Thoracic aorta (tissue), 2 donors: ENCODE measurements at regions not wholly inside any gene's neighbourhood (a gene's known extent, or its start where the extent isn't known, plus 50 kb on each side); places are given as distances from the start of the nearest gene placed in this dataset.

Experiments
- ATAC-seq: fragments of 150-250 bp; one replicate; pipeline ENCODE4 v1.8.0; 2017; ENCODE audit warnings: low read depth; ENCODE audit not compliant: insufficient number of reproducible peaks, low FRiP score
- DNase-seq: peaks from one replicate; pipeline ENCODE4 v3.0.0-alpha.2; 2020; ENCODE audit warnings: low spot score
- H3K27ac ChIP-seq, 2 donors: fragments of 200-600 bp; sonication (generic); 1 replicate in 1 of 2; 2 replicates in 1 of 2; pipeline ENCODE4 v1.5.1; 2016; ENCODE audit warnings: mild to moderate bottlenecking in 2 of 2, moderate library complexity in 2 of 2
- H3K27me3 ChIP-seq: fragments of 200-600 bp; sonication (generic); replicated peaks from 2 replicates; pipeline ENCODE4 v1.6.0; 2016; ENCODE audit warnings: mild to moderate bottlenecking; ENCODE audit not compliant: insufficient read depth
- H3K36me3 ChIP-seq: fragments of 200-600 bp; sonication (generic); one replicate; pipeline ENCODE4 v1.5.1; 2016
- H3K4me1 ChIP-seq, 2 donors: fragments of 200-600 bp; sonication (generic); 1 replicate in 1 of 2; 2 replicates in 1 of 2; pipeline versions ENCODE4 v1.5.1 to v1.6.0; 2016; ENCODE audit warnings: low read depth in 2 of 2, mild to moderate bottlenecking in 1 of 2; ENCODE audit not compliant: control insufficient read depth in 1 of 2
- H3K4me3 ChIP-seq: fragments of 200-600 bp; sonication (generic); 2 replicates; pipeline ENCODE4 v1.5.1; 2016; ENCODE audit warnings: mild to moderate bottlenecking
- H3K9me3 ChIP-seq: fragments of 200-600 bp; sonication (generic); 2 replicates; pipeline ENCODE4 v1.5.1; 2016
- CTCF ChIP-seq: fragments of 200-600 bp; sonication (generic); IDR thresholded peaks from one replicate; pipeline ENCODE4 v1.5.1; 2019; ENCODE audit warnings: antibody characterized with exemption

GRCh38 chr2:57185568-57185967 lies 861.0 kb upstream of the VRK2 start:
- ATAC-seq, result no peak

GRCh38 chr2:57190007-57190406 lies 856.6 kb upstream of the VRK2 start:
- Histone ChIP-seq H3K27me3 (no peaks in the 10 kb centered on the region), H3K27ac (no peak overlapping the region), H3K9me3 (no peaks in the 10 kb centered on the region), H3K4me3 (no peak overlapping the region), H3K36me3 (no peaks in the 10 kb centered on the region), H3K4me1 (no peaks in the 10 kb centered on the region)
- DNase-seq (no peak), ATAC-seq (no peak)
- TF ChIP-seq CTCF, result no peak

More at GRCh38 chr2:57185568-57185967, 861.0 kb upstream of the VRK2 start:
- DNase-seq, result no peak
- H3K27me3 ChIP-seq, result no peaks in the 10 kb centered on the region
- no peak overlapping the region for H3K27ac ChIP-seq
- H3K9me3 ChIP-seq, result no peaks in the 10 kb centered on the region
- no peak overlapping the region for H3K4me3 ChIP-seq
- no peak for TF ChIP-seq CTCF
- H3K36me3 ChIP-seq, result no peaks in the 10 kb centered on the region
- H3K4me1 ChIP-seq, result no peaks in the 10 kb centered on the region

DNA sequence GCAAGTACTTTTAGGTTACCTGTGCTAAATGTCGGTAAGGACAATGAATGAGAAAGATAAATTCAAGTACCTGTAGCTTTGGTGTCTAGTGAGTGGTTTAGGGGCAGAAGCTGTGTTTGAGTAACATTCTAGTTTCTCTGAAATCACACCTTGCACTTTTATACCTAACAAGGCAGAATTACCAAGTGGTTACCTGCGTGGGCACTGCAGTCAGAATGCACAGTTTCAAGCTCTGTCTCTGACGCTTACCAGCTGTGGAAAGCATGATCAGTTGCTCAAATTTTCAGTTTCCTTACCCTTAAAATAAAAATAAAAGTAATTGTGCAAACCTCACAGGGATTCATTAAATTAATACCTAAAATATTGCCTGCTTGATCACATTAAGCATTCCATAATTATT lies 846.9 kb upstream of the VRK2 start:
- no peaks in the 10 kb centered on the region for H3K27me3 ChIP-seq
- H3K4me1 ChIP-seq, result no peaks in the 10 kb centered on the region
- no peaks in the 10 kb centered on the region for H3K9me3 ChIP-seq
- H3K27ac ChIP-seq, result no peak overlapping the region
- no peak overlapping the region for H3K4me3 ChIP-seq
- ATAC-seq (no peak), DNase-seq (no peak)
- H3K36me3 ChIP-seq, result no peaks in the 10 kb centered on the region
- no peak for TF ChIP-seq CTCF

- Histone ChIP-seq H3K9me3 (no peaks in the 10 kb centered on the region), H3K27ac (no peak overlapping the region), H3K27me3 (no peaks in the 10 kb centered on the region), H3K4me3 (no peak overlapping the region), H3K36me3 (no peaks in the 10 kb centered on the region), H3K4me1 (no peaks in the 10 kb centered on the region)
- no peak for DNase-seq
- ATAC-seq, result no peak
- no peak for TF ChIP-seq CTCF
Observed at GRCh38 chr2:57204364-57204763, 842.2 kb upstream of the VRK2 start.

DNA sequence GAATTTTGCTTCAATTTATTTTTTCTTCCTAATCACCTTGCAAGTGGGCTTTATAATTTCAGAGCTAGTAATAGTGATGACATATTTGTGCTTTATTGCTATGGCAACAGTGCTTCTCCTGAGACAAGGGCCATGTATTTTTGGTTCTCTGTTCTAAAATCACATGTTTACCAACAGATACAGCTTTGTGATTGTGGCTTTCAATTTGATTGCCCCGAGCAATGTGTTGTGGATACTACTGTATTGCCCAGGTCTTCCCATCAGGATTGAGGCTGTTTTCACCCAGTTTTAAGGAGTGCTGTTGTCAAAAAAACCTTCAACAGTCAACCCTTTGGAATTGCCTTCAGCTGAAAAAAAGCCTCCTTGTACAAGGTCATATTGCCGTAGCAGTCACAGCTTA lies 841.4 kb upstream of the VRK2 start:
- ATAC-seq (no peak), DNase-seq (no peak)
- Histone ChIP-seq H3K36me3 (no peaks in the 10 kb centered on the region), H3K4me3 (no peak overlapping the region), H3K27ac (no peak overlapping the region), H3K9me3 (no peaks in the 10 kb centered on the region), H3K27me3 (no peaks in the 10 kb centered on the region), H3K4me1 (no peaks in the 10 kb centered on the region)
- TF ChIP-seq CTCF, result no peak
